GM10266 (cell line): ENCODE measurements at regions not wholly inside any gene's neighbourhood (a gene's known extent, or its start where the extent isn't known, plus 50 kb on each side); places are given as distances from the start of the nearest gene placed in this dataset.

Experiments
- DNase-seq: peaks from one replicate; pipeline ENCODE4 v3.0.0; 2012; ENCODE audit errors: extremely low spot score
- TF ChIP-seq, protein P1 (sequence below): IDR thresholded peaks from 2 replicates; pipeline ENCODE4 v1.5.1; 2012; ENCODE audit warnings: mild to moderate bottlenecking, low read depth; ENCODE audit not compliant: control insufficient read depth, insufficient read depth; ENCODE audit errors: missing control alignments

DNA sequence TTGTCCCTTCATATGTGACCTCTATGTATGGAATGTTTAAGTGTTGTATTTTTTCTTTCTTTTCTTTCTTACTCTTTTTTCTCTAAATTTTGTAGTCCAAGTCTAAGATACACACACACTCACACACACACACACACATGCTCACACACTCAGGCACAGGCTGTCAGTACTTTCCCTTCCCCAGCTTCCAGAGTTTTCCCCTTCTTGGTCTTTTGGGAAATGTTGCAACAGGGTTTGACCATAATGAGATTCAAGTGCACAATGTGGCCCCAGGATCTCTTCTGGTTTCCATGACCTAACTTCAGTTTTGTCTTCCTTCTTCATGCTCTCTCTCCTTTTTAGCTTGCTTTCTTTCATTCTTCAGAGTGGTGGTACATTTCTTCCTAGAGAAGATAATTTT, 289.8 kb upstream of the FOXF1 start:
- no peak for DNase-seq
- TF ChIP-seq, protein P1, sequence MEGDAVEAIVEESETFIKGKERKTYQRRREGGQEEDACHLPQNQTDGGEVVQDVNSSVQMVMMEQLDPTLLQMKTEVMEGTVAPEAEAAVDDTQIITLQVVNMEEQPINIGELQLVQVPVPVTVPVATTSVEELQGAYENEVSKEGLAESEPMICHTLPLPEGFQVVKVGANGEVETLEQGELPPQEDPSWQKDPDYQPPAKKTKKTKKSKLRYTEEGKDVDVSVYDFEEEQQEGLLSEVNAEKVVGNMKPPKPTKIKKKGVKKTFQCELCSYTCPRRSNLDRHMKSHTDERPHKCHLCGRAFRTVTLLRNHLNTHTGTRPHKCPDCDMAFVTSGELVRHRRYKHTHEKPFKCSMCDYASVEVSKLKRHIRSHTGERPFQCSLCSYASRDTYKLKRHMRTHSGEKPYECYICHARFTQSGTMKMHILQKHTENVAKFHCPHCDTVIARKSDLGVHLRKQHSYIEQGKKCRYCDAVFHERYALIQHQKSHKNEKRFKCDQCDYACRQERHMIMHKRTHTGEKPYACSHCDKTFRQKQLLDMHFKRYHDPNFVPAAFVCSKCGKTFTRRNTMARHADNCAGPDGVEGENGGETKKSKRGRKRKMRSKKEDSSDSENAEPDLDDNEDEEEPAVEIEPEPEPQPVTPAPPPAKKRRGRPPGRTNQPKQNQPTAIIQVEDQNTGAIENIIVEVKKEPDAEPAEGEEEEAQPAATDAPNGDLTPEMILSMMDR = no peak

DNA sequence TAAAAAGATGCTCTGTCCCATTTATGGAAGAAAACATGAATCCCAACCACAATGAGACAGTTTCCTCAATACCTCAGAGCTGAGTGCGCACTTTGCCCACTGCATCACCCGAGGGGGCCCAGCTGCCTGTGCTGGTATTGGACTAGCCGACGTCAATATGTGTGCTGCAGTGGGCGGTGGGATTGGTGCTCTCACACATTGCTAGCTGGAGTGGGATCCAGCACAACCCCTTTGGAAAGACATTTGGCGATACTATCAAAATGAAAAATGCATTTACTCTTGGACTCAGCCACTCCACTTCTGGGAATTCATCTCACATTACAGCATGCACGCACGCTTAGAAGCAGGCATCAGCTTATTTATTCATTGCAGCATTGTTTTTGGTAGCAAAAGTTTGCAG, 289.2 kb upstream of the FOXF1 start:
- DNase-seq = no peak
- TF ChIP-seq, protein P1 = no peak

DNA sequence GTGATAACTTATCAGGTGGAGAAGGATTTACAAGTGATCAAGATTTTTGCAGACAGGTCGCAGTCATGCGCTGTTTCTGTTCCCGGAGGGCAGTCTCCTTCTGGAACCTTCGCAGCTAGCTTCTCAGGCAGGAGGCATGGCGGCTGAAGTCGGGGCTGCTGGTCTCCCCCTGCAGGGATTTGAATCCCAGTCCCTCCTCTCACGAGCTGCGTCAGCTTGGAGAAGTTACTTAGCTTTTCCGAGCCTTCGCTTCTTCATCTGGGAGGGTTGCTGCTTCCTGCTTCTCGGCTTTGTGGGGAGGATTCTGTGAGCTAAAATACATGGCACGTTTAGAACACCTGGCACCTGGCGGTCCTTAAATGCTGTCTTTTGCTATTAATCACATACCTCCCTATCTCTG, 287.8 kb upstream of the FOXF1 start:
- DNase-seq = no peak
- TF ChIP-seq, protein P1 = no peak

DNA sequence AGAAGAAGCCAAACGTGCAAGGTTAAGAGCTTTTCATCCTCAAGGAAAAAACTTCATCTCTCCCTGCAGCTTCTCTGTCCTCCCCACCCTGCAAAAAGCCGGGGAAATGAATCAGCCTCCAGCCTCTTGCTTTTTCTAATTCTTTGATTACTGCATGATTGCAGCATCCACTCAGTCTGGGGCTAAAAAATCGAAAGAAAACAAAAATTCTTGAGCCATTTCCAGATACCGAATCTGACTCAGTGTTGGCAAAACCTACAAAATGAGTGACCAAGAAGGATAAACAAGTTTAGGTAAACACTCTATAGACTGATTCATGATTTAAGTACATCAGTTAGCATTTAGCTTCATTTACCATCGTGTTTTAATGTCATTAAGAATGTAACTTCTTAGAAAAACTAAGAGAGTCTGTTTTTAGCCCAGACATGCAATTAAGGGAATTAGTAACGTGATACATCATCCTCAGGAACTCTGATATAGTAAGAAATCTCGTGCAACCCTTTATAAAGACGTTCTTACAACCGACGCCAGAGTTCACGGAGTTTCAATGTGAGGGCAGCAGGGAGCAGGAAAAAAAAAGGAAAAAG, 287.3 kb upstream of the FOXF1 start:
- DNase-seq = no peak
- TF ChIP-seq, protein P1 = no peak

DNA sequence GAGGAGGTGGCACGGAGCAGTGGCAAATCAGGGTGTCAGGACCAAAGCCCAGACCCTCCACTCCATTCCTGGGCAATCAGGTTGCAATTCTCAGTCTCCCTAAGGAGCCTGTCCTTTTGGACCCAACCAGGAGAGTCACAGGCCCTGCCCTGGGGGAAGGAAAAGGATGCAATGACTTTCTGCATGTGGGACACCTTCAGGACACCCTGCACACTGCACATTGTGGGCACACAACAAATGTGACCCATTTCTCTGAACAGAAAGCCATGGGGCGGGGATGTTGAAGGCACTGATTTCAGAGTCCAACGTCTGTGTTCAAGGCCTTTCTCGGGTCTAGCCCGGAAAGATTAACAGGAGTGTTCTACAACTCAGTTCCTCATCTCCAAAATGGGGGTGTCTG, 286.2 kb upstream of the FOXF1 start:
- DNase-seq = no peak
- TF ChIP-seq, protein P1 = no peak

DNA sequence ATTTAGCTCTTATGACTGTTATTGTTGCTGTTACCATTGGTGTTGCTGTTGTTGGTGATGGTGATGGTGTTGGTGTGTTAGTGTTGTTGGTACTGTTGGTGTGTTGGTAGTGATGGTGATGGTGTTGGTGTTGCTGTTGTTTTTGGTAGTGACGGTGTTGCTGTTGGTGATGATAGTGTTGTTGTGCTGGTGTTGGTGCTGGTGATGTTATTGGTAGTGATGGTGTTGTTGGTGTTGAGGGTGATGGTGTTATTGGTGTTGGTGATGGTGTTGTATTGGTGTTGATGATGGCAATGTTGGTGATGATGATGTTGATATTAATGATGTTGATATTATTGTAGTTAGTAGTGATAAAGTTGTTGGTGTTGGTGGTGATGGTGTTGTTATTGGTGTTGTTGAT, 285.7 kb upstream of the FOXF1 start:
- DNase-seq = no peak
- TF ChIP-seq, protein P1 = no peak

DNA sequence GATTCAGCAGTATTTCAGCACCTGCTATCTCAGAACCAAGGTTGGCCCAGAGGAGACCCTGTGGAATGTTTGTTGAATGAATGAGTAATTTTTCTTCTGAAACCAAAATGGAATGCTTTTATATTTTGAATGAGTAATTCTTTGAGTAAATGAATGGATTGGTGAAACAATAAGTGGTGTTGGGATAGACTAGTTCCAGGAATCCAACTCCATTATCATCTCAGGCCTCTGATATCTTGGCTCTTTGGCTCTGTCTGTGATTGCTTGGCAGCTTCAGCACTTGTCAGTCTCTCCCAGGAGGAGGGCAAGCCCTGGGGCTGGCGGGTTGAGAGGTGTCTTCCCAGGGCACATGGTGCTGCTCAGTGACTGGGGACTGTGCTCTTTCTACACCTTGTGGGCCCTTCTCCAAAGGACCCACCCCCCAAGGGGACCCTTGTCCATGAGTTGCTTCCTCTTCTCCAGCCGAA, 284.4 kb upstream of the FOXF1 start:
- TF ChIP-seq, protein P1 = no peak

More for the DNA sequence above, 284.4 kb upstream of the FOXF1 start:
- no peak for DNase-seq
